Suprapubic skin (tissue), 4 donors: ENCODE measurements at regions not wholly inside any gene's neighbourhood (a gene's known extent, or its start where the extent isn't known, plus 50 kb on each side); places are given as distances from the start of the nearest gene placed in this dataset.

ENCODE experiments used
- DNase-seq, 2 donors: peaks; one replicate each; pipeline ENCODE4 v3.0.0-alpha.2; 2019; ENCODE audit warnings: low spot score in 2 of 2
- H3K27ac ChIP-seq: fragments of 200-600 bp; sonication (generic); one replicate; pipeline ENCODE4 v1.5.1; 2019
- H3K27me3 ChIP-seq: fragments of 200-600 bp; sonication (generic); one replicate; pipeline ENCODE4 v1.5.1; 2019
- H3K36me3 ChIP-seq: fragments of 200-600 bp; sonication (generic); one replicate; pipeline ENCODE4 v1.5.1; 2019
- H3K4me1 ChIP-seq: fragments of 200-600 bp; sonication (generic); one replicate; pipeline ENCODE4 v1.5.1; 2019
- H3K4me3 ChIP-seq: fragments of 200-600 bp; sonication (generic); one replicate; pipeline ENCODE4 v1.5.1; 2019; ENCODE audit warnings: mild to moderate bottlenecking
- H3K9me3 ChIP-seq: fragments of 200-600 bp; sonication (generic); one replicate; pipeline ENCODE4 v1.5.1; 2019
- CTCF ChIP-seq, 2 donors: fragments of 200-600 bp in 1 of 2; fragments of 450-650 bp in 1 of 2; sonication (generic) in 1 of 2; IDR thresholded peaks; one replicate each; pipeline ENCODE4 v1.5.1; 2016 to 2019; ENCODE audit warnings: antibody characterized with exemption in 2 of 2, mild to moderate bottlenecking in 1 of 2, moderate library complexity in 1 of 2
- EP300 ChIP-seq: sonication (generic); formaldehyde crosslinking; IDR thresholded peaks from one replicate; pipeline ENCODE4 v1.6.1; 2017; ENCODE audit warnings: antibody characterized with exemption
- POLR2A ChIP-seq, 2 donors: fragments of 450-650 bp; IDR thresholded peaks; one replicate each; pipeline ENCODE4 v1.6.1; 2017; ENCODE audit warnings: antibody characterized with exemption in 2 of 2, mild to moderate bottlenecking in 2 of 2, moderate library complexity in 2 of 2
- POLR2AphosphoS5 ChIP-seq, 3 donors: sonication (generic); formaldehyde crosslinking; IDR thresholded peaks; one replicate each; pipeline ENCODE4 v1.6.1; 2017; ENCODE audit warnings: antibody characterized with exemption in 3 of 3
- WGBS: methylation state at CpG from one replicate; pipeline ENCODE4 v1.1.5; 2018; 5-methylcytosine and 5-hydroxymethylcytosine counted together

GRCh38 chrX:115941388-115941787, 229.2 kb upstream of the AGTR2 start:
- Histone ChIP-seq H3K9me3 (no peaks in the 10 kb centered on the region), H3K4me3 (no peak overlapping the region), H3K27me3 (no peaks in the 10 kb centered on the region), H3K27ac (no peak overlapping the region), H3K4me1 (no peaks in the 10 kb centered on the region), H3K36me3 (no peaks in the 10 kb centered on the region)
- no peak for DNase-seq
- 70% methylated on average over 3 of the region's 3 CpGs for WGBS
- no peak for TF ChIP-seq CTCF (IDR thresholded peaks at IDR 0.05)
- TF ChIP-seq EP300: no peak

- no peaks in the 10 kb centered on the region for H3K27me3 ChIP-seq
Measured at GRCh38 chrX:115946059-115946458, 224.5 kb upstream of the AGTR2 start.

DNA sequence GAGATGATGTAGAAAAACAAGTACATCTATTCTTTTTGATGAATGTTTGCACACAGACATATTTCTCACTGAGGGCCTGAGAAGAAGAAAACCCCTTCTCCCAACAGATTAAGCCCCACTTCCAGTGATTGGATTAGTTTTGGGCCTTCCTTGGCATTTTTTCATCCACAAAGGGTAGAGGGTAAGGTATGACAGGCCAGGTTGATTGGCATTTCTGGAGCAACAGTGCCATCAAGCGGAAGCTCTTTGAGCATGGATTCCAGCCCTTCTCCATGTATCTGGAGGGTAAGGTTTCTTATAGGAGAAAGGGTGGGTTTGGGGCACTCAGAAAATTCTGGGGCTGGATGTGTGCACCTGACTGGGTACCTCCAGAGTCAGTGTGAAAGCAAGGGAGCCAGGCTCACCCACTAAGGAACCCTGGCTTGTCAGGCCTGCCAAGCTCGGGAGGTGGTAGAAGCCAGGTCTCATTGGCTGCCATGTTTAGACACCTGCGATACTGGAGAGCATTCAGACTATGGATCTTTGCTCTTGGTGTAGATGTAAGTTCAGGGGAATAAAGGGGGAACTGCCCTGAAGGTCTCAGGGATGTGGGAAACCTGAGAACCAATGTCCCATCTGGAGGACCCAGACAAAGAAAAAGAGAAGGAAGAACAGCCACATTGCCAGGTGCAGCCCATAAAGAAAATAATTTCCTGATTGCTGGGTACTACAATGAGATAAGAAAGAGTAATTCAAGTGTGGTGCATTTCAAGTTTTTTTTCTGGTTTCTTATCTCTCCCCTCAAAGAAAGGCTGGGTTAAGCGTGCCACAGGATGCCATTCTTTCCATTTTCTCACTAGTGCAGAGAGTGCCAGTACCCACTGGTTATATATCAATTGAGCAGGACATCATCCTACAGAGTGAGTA, 222.3 kb upstream of the AGTR2 start:
- no peaks in the 10 kb centered on the region for H3K27me3 ChIP-seq
- no peaks in the 10 kb centered on the region for H3K36me3 ChIP-seq
- no peaks in the 10 kb centered on the region for H3K9me3 ChIP-seq
- no peak overlapping the region for H3K27ac ChIP-seq
- DNase-seq: no peak
- TF ChIP-seq POLR2A (IDR thresholded peaks at IDR 0.05) (no peak), POLR2AphosphoS5 (IDR thresholded peaks at IDR 0.05) (no peak), CTCF (IDR thresholded peaks at IDR 0.05) (no peak), EP300 (no peak)
- 79% methylated on average over 4 of the region's 4 CpGs for WGBS
- H3K4me1 ChIP-seq: no peaks in the 10 kb centered on the region
- H3K4me3 ChIP-seq: no peak overlapping the region

More at GRCh38 chrX:115946059-115946458, 224.5 kb upstream of the AGTR2 start:
- 92% methylated on average over 16 of the region's 16 CpGs for WGBS
- no peak overlapping the region for H3K27ac ChIP-seq
- no peaks in the 10 kb centered on the region for H3K36me3 ChIP-seq
- H3K4me3 ChIP-seq: no peak overlapping the region
- TF ChIP-seq EP300 (no peak), POLR2A (IDR thresholded peaks at IDR 0.05) (no peak), POLR2AphosphoS5 (IDR thresholded peaks at IDR 0.05) (no peak), CTCF (IDR thresholded peaks at IDR 0.05) (no peak)
- H3K4me1 ChIP-seq: no peaks in the 10 kb centered on the region
- no peak for DNase-seq
- no peaks in the 10 kb centered on the region for H3K9me3 ChIP-seq

DNA sequence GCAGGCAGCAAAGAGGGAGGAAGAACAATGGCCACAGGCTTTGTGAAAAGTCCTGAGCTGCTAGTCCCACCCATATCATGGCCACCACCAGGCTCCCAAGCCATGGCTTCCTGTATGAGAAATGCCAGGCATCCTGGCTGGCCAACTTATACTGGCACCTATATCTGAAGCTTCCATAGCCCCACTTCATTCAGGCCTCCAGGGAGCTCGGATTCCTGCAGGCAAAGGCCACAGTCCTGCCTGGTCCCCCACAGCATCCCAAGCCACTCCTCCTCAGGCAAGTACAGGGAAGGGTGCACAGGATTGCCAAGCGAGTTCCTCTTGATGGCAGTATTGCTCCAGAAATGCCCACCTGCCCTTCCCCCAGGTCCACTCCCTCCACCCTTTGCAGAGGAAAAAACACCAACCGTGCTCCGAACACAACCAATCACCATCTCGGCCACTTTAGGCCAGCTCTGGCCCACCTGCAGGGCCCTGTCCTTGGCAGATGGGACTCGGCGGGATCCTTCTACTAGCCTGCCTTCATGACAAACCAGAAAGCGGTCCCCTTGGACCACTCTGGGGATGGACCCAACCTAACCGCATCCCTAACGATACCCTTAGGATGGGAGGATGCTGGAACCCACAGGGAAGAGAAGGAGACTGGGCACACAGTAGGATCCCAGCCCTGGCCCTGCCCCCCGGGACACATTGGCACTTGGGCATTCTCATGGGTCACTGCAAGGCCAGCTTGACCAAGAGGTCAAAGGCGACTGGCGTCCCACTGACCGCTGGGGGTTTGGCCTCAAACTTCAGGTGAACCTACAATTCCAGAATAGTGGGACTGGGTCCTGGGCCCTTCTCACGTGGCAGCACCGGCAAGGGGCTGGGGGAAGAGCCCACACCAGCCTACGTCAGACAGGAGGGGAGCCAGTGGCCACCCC, 220.4 kb upstream of the AGTR2 start:
- no peaks in the 10 kb centered on the region for H3K27me3 ChIP-seq
- no peaks in the 10 kb centered on the region for H3K4me1 ChIP-seq
- H3K36me3 ChIP-seq: no peaks in the 10 kb centered on the region
- TF ChIP-seq POLR2A (IDR thresholded peaks at IDR 0.05): no peak
- no peak for TF ChIP-seq POLR2AphosphoS5 (IDR thresholded peaks at IDR 0.05)
- no peak for TF ChIP-seq EP300
- no peak for TF ChIP-seq CTCF (IDR thresholded peaks at IDR 0.05)
- no peaks in the 10 kb centered on the region for H3K9me3 ChIP-seq
- H3K27ac ChIP-seq: no peak overlapping the region
- H3K4me3 ChIP-seq: no peak overlapping the region
- WGBS: 49% methylated on average over 8 of the region's 17 CpGs
- no peak for DNase-seq
